SK-N-SH treated with all-trans-retinoic acid at 6 μM for 48 hours (cell line): ENCODE measurements at regions not wholly inside any gene's neighbourhood (a gene's known extent, or its start where the extent isn't known, plus 50 kb on each side); places are given as distances from the start of the nearest gene placed in this dataset.

Experiments used
- ATAC-seq: fragments of 200-7000 bp; cut with Tn5 transposase; 3 replicates; pipeline ENCODE4 v1.9.1; 2020; ENCODE audit warnings: mild to moderate bottlenecking, moderate library complexity
- ARNTL ChIP-seq: fragments of 450-650 bp; formaldehyde crosslinking; IDR thresholded peaks from 2 replicates; pipeline ENCODE4 v1.5.0; 2020; ENCODE audit warnings: low read depth, mild to moderate bottlenecking, moderate library complexity, borderline replicate concordance
- CREB5 ChIP-seq: fragments of 250-450 bp; sonication (Bioruptor Pico); IDR thresholded peaks from 2 replicates; pipeline ENCODE4 v1.5.1; 2020; ENCODE audit warnings: low read depth, mild to moderate bottlenecking, moderate library complexity
- CSDC2 ChIP-seq: fragments of 250-450 bp; sonication (Bioruptor Pico); IDR thresholded peaks from 2 replicates; pipeline ENCODE4 v1.5.0; 2020; ENCODE audit warnings: mild to moderate bottlenecking, moderate library complexity
- CSRNP3 ChIP-seq: fragments of 250-450 bp; sonication (Bioruptor Pico); IDR thresholded peaks from 2 replicates; pipeline ENCODE4 v1.5.1; 2021; ENCODE audit warnings: mild to moderate bottlenecking, moderate library complexity
- ESRRG ChIP-seq: fragments of 250-450 bp; sonication (Bioruptor Pico); IDR thresholded peaks from 2 replicates; pipeline ENCODE4 v1.6.1; 2021; ENCODE audit warnings: mild to moderate bottlenecking
- ISL1 ChIP-seq: fragments of 250-450 bp; sonication (Bioruptor Pico); IDR thresholded peaks from 2 replicates; pipeline ENCODE4 v2.1.2; 2022; ENCODE audit warnings: mild to moderate bottlenecking, moderate library complexity
- POU6F1 ChIP-seq: fragments of 250-450 bp; sonication (Bioruptor Pico); IDR thresholded peaks from 2 replicates; pipeline ENCODE4 v1.8.0; 2021; ENCODE audit warnings: low read depth, mild to moderate bottlenecking, moderate library complexity, borderline replicate concordance
- PPARA ChIP-seq: fragments of 250-450 bp; sonication (Bioruptor Pico); IDR thresholded peaks from 2 replicates; pipeline ENCODE4 v1.5.0; 2020; ENCODE audit warnings: mild to moderate bottlenecking, borderline replicate concordance
- RARB ChIP-seq: fragments of 250-450 bp; sonication (Bioruptor Pico); IDR thresholded peaks from 2 replicates; pipeline ENCODE4 v1.8.0; 2021; ENCODE audit warnings: mild to moderate bottlenecking, moderate library complexity
- SNAI2 ChIP-seq: fragments of 250-450 bp; sonication (Bioruptor Pico); IDR thresholded peaks from 2 replicates; pipeline ENCODE4 v1.5.0; 2020; ENCODE audit warnings: mild to moderate bottlenecking, moderate library complexity
- TCF4 ChIP-seq: fragments of 250-450 bp; sonication (Bioruptor Pico); IDR thresholded peaks from 2 replicates; pipeline ENCODE4 v1.8.0; 2021; ENCODE audit warnings: mild to moderate bottlenecking, moderate library complexity, borderline replicate concordance
- TOX ChIP-seq: fragments of 250-450 bp; sonication (Bioruptor Pico); IDR thresholded peaks from 2 replicates; pipeline ENCODE4 v1.8.0; 2021; ENCODE audit warnings: mild to moderate bottlenecking, moderate library complexity, borderline replicate concordance
- TSHZ2 ChIP-seq: fragments of 250-450 bp; sonication (Bioruptor Pico); IDR thresholded peaks from 2 replicates; pipeline ENCODE4 v1.5.0; 2020; ENCODE audit warnings: mild to moderate bottlenecking, moderate library complexity
- ZC3H10 ChIP-seq: fragments of 250-450 bp; sonication (Bioruptor Pico); IDR thresholded peaks from 2 replicates; pipeline ENCODE4 v1.5.1; 2021; ENCODE audit warnings: mild to moderate bottlenecking, moderate library complexity
- ZFP3 ChIP-seq: fragments of 250-450 bp; sonication (Bioruptor Pico); IDR thresholded peaks from 2 replicates; pipeline ENCODE4 v1.5.0; 2020; ENCODE audit warnings: mild to moderate bottlenecking, moderate library complexity
- ZNF565 ChIP-seq: fragments of 450-650 bp; formaldehyde crosslinking; conservative IDR thresholded peaks from 2 replicates; pipeline ENCODE4 v1.5.0; 2020; ENCODE audit warnings: low read depth, mild to moderate bottlenecking, moderate library complexity
- ZNF8 ChIP-seq: fragments of 450-650 bp; formaldehyde crosslinking; IDR thresholded peaks from 2 replicates; pipeline ENCODE4 v1.5.0; 2020; ENCODE audit warnings: mild to moderate bottlenecking, moderate library complexity

GRCh38 chr13:106078191-106078590, 457.3 kb downstream of the EFNB2 start:
- ATAC-seq, result no peak
- TF ChIP-seq ESRRG (CRISPR knock-in tag) (no peak), ISL1 (CRISPR knock-in tag) (peak; percentile 55; the same call in 1 of the 2 replicates), ZFP3 (CRISPR knock-in tag) (no peak), TSHZ2 (CRISPR knock-in tag) (no peak)

- TF ChIP-seq RARB (CRISPR knock-in tag), result no peak
- TF ChIP-seq ZC3H10 (CRISPR knock-in tag), result no peak
- no peak for TF ChIP-seq TCF4 (CRISPR knock-in tag)
- no peak for TF ChIP-seq CSRNP3
- no peak for TF ChIP-seq SNAI2 (CRISPR knock-in tag)
- no peak for TF ChIP-seq ESRRG (CRISPR knock-in tag)
- TF ChIP-seq ARNTL (CRISPR knock-in tag), result no peak
- no peak for TF ChIP-seq PPARA (CRISPR knock-in tag)
- TF ChIP-seq CREB5, result no peak
- TF ChIP-seq TSHZ2 (CRISPR knock-in tag), result no peak
- TF ChIP-seq TOX (CRISPR knock-in tag), result no peak
- TF ChIP-seq ZNF565 (CRISPR knock-in tag), result no peak
- TF ChIP-seq CSDC2, result no peak
- TF ChIP-seq ZNF8, result no peak
- TF ChIP-seq ZFP3 (CRISPR knock-in tag), result no peak
- no peak for TF ChIP-seq POU6F1 (CRISPR knock-in tag)
- ATAC-seq, result no peak
Observed at GRCh38 chr13:106077017-106077416, 458.4 kb downstream of the EFNB2 start.

- TF ChIP-seq TOX (CRISPR knock-in tag), result no peak
- TF ChIP-seq RARB (CRISPR knock-in tag), result no peak
- TF ChIP-seq ZNF8, result no peak
- TF ChIP-seq CREB5, result no peak
- TF ChIP-seq SNAI2 (CRISPR knock-in tag), result no peak
- no peak for TF ChIP-seq CSRNP3
- no peak for TF ChIP-seq ESRRG (CRISPR knock-in tag)
- no peak for TF ChIP-seq TSHZ2 (CRISPR knock-in tag)
- TF ChIP-seq TCF4 (CRISPR knock-in tag), result no peak
- no peak for TF ChIP-seq ZNF565 (CRISPR knock-in tag)
- ATAC-seq, result no peak
Observed at GRCh38 chr13:106072014-106072413, 463.4 kb downstream of the EFNB2 start.
